GM23338 (cell line): ENCODE measurements at regions not wholly inside any gene's neighbourhood (a gene's known extent, or its start where the extent isn't known, plus 50 kb on each side); places are given as distances from the start of the nearest gene placed in this dataset.

Experiments
- CREB1 ChIP-seq: fragments of 250-450 bp; sonication (Bioruptor Pico); IDR thresholded peaks from 2 replicates; pipeline ENCODE4 v1.5.0; 2020; ENCODE audit warnings: low read depth, mild to moderate bottlenecking, moderate library complexity
- EZH2 ChIP-seq: fragments of 200-600 bp; sonication (generic); IDR thresholded peaks from one replicate; pipeline ENCODE4 v1.8.0; 2017; ENCODE audit warnings: antibody characterized with exemption, mild to moderate bottlenecking, low read depth; ENCODE audit not compliant: unreplicated experiment
- EZH2phosphoT487 ChIP-seq: fragments of 200-600 bp; sonication (generic); IDR thresholded peaks from one replicate; pipeline ENCODE4 v1.8.1; 2018; ENCODE audit warnings: antibody characterized with exemption; ENCODE audit not compliant: unreplicated experiment
- JUNB ChIP-seq: IDR thresholded peaks from one replicate; pipeline ENCODE4 v1.6.1; 2016; ENCODE audit warnings: antibody characterized with exemption; ENCODE audit not compliant: unreplicated experiment
- NANOG ChIP-seq: IDR thresholded peaks from 2 replicates; pipeline ENCODE4 v1.6.1; 2016; ENCODE audit warnings: antibody characterized with exemption, borderline replicate concordance
- POLR2AphosphoS5 ChIP-seq: IDR thresholded peaks from 2 replicates; pipeline ENCODE4 v1.6.1; 2016; ENCODE audit warnings: antibody characterized with exemption, low read depth
- STAT1 ChIP-seq: IDR thresholded peaks from one replicate; pipeline ENCODE4 v1.6.1; 2016; ENCODE audit warnings: antibody characterized with exemption; ENCODE audit not compliant: unreplicated experiment
- ZNF114 ChIP-seq: fragments of 250-450 bp; sonication (Bioruptor Pico); IDR thresholded peaks from 2 replicates; pipeline ENCODE4 v1.5.0; 2020; ENCODE audit warnings: mild to moderate bottlenecking, moderate library complexity
- ZNF331 ChIP-seq: fragments of 250-450 bp; sonication (Bioruptor Pico); IDR thresholded peaks from 2 replicates; pipeline ENCODE4 v1.5.0; 2020; ENCODE audit warnings: low read depth, mild to moderate bottlenecking, moderate library complexity
- TF ChIP-seq, protein P1 (sequence below), 2 experiments: fragments of 200-600 bp in 1 of 2; sonication (generic) in 1 of 2; conservative IDR thresholded peaks; 2 replicates each; pipeline versions ENCODE4 v1.5.1 to v1.6.1; 2016 to 2017; ENCODE audit warnings: antibody characterized with exemption in 2 of 2, low read depth in 2 of 2, mild to moderate bottlenecking in 2 of 2, moderate library complexity in 1 of 2
- TF ChIP-seq, protein P2 (sequence below): IDR thresholded peaks from one replicate; pipeline ENCODE4 v1.6.1; 2018; ENCODE audit warnings: antibody characterized with exemption; ENCODE audit not compliant: unreplicated experiment
- TF ChIP-seq, protein P3 (sequence below): IDR thresholded peaks from 2 replicates; pipeline ENCODE4 v1.6.1; 2016; ENCODE audit warnings: antibody characterized with exemption
- TF ChIP-seq, protein P4 (sequence below): fragments of 250-450 bp; sonication (Bioruptor Pico); IDR thresholded peaks from 2 replicates; pipeline ENCODE4 v1.5.0; 2020; ENCODE audit warnings: mild to moderate bottlenecking, moderate library complexity

DNA sequence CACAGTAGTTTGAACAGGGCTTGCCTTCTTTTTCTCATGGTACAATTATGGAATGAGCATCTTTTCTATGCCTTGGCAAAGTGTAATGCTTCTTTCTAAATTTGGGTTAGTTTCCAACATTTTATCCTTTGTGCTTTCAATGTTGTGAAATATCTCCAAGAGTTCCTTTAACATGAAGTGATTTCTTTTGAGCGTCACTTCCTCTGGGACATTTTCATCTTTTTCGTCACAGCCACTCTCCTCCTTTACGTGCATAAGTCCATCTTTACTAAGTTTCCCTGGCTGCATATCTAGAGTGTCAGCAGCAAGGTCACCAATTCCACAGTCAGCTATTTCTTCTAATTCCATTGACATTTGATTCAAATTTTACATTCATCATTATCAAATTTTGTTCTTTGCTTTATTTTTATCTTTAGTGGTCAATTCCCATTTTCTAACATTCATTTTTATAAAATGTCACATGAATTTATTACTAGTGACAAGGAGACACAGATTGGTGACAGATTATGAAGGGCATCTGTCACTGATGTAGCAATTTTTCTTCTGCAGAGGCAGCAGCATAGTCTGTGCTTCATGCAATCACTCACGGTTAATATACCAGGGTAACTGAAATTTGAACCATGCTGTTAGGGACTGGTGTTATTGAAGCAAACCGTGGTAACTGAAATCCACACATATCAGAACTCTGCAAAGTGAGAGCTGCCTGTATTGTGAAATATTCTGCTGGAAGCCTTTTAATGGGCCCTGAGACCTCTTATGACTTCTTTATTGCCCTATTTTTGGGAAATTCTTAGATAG, 126.5 kb upstream of the THBS1 start:
- TF ChIP-seq JUNB (no peak), EZH2 (no peak), POLR2AphosphoS5 (no peak), STAT1 (no peak), EZH2phosphoT487 (no peak), CREB1 (CRISPR knock-in tag) (no peak), ZNF331 (CRISPR knock-in tag) (no peak), NANOG (no peak), ZNF114 (CRISPR knock-in tag) (no peak)
- TF ChIP-seq, protein P1, sequence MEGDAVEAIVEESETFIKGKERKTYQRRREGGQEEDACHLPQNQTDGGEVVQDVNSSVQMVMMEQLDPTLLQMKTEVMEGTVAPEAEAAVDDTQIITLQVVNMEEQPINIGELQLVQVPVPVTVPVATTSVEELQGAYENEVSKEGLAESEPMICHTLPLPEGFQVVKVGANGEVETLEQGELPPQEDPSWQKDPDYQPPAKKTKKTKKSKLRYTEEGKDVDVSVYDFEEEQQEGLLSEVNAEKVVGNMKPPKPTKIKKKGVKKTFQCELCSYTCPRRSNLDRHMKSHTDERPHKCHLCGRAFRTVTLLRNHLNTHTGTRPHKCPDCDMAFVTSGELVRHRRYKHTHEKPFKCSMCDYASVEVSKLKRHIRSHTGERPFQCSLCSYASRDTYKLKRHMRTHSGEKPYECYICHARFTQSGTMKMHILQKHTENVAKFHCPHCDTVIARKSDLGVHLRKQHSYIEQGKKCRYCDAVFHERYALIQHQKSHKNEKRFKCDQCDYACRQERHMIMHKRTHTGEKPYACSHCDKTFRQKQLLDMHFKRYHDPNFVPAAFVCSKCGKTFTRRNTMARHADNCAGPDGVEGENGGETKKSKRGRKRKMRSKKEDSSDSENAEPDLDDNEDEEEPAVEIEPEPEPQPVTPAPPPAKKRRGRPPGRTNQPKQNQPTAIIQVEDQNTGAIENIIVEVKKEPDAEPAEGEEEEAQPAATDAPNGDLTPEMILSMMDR (conservative IDR thresholded peaks at IDR 0.05; ENCODE audit: low read depth in 2 of 2) = no peak
- TF ChIP-seq, protein P2, sequence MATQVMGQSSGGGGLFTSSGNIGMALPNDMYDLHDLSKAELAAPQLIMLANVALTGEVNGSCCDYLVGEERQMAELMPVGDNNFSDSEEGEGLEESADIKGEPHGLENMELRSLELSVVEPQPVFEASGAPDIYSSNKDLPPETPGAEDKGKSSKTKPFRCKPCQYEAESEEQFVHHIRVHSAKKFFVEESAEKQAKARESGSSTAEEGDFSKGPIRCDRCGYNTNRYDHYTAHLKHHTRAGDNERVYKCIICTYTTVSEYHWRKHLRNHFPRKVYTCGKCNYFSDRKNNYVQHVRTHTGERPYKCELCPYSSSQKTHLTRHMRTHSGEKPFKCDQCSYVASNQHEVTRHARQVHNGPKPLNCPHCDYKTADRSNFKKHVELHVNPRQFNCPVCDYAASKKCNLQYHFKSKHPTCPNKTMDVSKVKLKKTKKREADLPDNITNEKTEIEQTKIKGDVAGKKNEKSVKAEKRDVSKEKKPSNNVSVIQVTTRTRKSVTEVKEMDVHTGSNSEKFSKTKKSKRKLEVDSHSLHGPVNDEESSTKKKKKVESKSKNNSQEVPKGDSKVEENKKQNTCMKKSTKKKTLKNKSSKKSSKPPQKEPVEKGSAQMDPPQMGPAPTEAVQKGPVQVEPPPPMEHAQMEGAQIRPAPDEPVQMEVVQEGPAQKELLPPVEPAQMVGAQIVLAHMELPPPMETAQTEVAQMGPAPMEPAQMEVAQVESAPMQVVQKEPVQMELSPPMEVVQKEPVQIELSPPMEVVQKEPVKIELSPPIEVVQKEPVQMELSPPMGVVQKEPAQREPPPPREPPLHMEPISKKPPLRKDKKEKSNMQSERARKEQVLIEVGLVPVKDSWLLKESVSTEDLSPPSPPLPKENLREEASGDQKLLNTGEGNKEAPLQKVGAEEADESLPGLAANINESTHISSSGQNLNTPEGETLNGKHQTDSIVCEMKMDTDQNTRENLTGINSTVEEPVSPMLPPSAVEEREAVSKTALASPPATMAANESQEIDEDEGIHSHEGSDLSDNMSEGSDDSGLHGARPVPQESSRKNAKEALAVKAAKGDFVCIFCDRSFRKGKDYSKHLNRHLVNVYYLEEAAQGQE = no peak
- TF ChIP-seq, protein P3, sequence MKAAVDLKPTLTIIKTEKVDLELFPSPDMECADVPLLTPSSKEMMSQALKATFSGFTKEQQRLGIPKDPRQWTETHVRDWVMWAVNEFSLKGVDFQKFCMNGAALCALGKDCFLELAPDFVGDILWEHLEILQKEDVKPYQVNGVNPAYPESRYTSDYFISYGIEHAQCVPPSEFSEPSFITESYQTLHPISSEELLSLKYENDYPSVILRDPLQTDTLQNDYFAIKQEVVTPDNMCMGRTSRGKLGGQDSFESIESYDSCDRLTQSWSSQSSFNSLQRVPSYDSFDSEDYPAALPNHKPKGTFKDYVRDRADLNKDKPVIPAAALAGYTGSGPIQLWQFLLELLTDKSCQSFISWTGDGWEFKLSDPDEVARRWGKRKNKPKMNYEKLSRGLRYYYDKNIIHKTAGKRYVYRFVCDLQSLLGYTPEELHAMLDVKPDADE = no peak
- TF ChIP-seq, protein P4, sequence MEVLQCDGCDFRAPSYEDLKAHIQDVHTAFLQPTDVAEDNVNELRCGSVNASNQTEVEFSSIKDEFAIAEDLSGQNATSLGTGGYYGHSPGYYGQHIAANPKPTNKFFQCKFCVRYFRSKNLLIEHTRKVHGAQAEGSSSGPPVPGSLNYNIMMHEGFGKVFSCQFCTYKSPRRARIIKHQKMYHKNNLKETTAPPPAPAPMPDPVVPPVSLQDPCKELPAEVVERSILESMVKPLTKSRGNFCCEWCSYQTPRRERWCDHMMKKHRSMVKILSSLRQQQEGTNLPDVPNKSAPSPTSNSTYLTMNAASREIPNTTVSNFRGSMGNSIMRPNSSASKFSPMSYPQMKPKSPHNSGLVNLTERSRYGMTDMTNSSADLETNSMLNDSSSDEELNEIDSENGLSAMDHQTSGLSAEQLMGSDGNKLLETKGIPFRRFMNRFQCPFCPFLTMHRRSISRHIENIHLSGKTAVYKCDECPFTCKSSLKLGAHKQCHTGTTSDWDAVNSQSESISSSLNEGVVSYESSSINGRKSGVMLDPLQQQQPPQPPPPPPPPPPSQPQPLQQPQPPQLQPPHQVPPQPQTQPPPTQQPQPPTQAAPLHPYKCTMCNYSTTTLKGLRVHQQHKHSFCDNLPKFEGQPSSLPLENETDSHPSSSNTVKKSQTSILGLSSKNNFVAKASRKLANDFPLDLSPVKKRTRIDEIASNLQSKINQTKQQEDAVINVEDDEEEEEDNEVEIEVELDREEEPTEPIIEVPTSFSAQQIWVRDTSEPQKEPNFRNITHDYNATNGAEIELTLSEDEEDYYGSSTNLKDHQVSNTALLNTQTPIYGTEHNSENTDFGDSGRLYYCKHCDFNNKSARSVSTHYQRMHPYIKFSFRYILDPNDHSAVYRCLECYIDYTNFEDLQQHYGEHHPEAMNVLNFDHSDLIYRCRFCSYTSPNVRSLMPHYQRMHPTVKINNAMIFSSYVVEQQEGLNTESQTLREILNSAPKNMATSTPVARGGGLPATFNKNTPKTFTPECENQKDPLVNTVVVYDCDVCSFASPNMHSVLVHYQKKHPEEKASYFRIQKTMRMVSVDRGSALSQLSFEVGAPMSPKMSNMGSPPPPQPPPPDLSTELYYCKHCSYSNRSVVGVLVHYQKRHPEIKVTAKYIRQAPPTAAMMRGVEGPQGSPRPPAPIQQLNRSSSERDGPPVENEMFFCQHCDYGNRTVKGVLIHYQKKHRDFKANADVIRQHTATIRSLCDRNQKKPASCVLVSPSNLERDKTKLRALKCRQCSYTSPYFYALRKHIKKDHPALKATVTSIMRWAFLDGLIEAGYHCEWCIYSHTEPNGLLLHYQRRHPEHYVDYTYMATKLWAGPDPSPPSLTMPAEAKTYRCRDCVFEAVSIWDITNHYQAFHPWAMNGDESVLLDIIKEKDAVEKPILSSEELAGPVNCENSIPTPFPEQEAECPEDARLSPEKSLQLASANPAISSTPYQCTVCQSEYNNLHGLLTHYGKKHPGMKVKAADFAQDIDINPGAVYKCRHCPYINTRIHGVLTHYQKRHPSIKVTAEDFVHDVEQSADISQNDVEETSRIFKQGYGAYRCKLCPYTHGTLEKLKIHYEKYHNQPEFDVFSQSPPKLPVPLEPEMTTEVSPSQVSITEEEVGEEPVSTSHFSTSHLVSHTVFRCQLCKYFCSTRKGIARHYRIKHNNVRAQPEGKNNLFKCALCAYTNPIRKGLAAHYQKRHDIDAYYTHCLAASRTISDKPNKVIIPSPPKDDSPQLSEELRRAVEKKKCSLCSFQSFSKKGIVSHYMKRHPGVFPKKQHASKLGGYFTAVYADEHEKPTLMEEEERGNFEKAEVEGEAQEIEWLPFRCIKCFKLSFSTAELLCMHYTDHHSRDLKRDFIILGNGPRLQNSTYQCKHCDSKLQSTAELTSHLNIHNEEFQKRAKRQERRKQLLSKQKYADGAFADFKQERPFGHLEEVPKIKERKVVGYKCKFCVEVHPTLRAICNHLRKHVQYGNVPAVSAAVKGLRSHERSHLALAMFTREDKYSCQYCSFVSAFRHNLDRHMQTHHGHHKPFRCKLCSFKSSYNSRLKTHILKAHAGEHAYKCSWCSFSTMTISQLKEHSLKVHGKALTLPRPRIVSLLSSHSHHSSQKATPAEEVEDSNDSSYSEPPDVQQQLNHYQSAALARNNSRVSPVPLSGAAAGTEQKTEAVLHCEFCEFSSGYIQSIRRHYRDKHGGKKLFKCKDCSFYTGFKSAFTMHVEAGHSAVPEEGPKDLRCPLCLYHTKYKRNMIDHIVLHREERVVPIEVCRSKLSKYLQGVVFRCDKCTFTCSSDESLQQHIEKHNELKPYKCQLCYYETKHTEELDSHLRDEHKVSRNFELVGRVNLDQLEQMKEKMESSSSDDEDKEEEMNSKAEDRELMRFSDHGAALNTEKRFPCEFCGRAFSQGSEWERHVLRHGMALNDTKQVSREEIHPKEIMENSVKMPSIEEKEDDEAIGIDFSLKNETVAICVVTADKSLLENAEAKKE (CRISPR knock-in tag) = no peak
